ENCODE measurements at regions not wholly inside any gene's neighbourhood (a gene's known extent, or its start where the extent isn't known, plus 50 kb on each side); places are given as distances from the start of the nearest gene placed in this dataset.
A peak's percentile ranks its signal among the peaks of the same experiment; 100 is the strongest.

DNA sequence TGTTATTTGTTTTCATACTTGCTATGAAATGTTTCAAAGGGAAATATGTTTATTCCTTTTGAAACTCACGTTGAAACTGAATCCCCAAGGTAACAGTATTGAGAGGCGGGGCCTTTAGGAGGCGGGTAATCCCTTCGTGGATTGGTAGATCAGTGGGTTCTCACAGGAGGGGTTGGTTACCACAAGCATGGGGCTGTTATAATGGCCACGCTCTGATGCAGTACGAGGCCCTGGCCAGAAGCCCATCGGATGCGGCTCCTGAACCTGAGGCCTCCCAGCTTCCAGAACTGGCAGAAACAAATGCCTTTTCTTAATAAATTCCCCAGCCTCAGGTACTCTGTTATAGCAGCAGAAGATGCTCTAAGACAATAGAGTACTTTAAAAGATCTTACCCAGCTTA, 135.7 kb downstream of the ASB1 start:
- H3K9me3 ChIP-seq (ENCODE audit: control insufficient read depth, low read length) = no peaks in the 10 kb centered on the region
- no peak overlapping the region for H3K27ac ChIP-seq (ENCODE audit: low read depth in 1 of 2, low read length in 2 of 2)
- no peaks in the 10 kb centered on the region for H3K4me1 ChIP-seq (ENCODE audit: control insufficient read depth in 1 of 2, insufficient read depth in 2 of 2, low read length in 2 of 2)
- intact Hi-C loops (cut with DNase I) = no loop called here
- peak in 1 of 2 donors; percentile 30 for DNase-seq
- no peaks in the 10 kb centered on the region for H3K27me3 ChIP-seq (ENCODE audit: control insufficient read depth in 1 of 2, insufficient read depth in 2 of 2, low read length in 1 of 2)
- no peak for ATAC-seq (ENCODE audit: low FRiP score)
- no peaks in the 10 kb centered on the region for H3K36me3 ChIP-seq (ENCODE audit: control insufficient read depth in 1 of 2, insufficient read depth in 2 of 2, low read length in 1 of 2)
- H3K4me3 ChIP-seq (ENCODE audit: low read length in 2 of 2) = no peak overlapping the region
- WGBS, 2 donors = 73 to 74% methylated on average over 8 of the region's 8 CpGs

DNA sequence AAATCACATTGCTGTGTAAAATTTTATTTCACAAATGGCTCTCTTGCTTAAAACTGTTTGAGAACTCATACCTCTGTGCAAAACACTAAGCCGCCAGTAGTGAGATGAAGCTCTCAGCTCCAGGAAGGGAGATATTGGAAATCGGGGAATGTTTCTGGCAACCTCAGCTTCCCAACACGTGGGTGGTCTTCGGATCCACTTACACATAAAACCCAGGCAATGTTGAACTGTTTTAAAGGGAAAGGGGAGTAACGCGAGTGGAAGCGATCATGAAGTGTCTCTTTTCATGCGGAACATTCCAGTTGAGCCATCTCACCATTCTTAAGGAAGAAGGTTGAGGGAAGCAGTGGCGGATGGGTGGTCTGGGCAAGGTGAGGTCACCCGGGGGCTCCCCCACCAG, 136.8 kb downstream of the ASB1 start:
- 67 to 79% methylated on average over 10 of the region's 10 CpGs for WGBS, 2 donors
- intact Hi-C loops (cut with DNase I) = no loop called here
- no peaks in the 10 kb centered on the region for H3K36me3 ChIP-seq (ENCODE audit: control insufficient read depth in 1 of 2, insufficient read depth in 2 of 2, low read length in 1 of 2)
- H3K27ac ChIP-seq (ENCODE audit: low read depth in 1 of 2, low read length in 2 of 2) = no peak overlapping the region
- DNase-seq (peak in 1 of 2 donors; percentile 30), ATAC-seq (ENCODE audit: low FRiP score) (no peak)
- no peak overlapping the region for H3K4me3 ChIP-seq (ENCODE audit: low read length in 2 of 2)
- H3K27me3 ChIP-seq (ENCODE audit: control insufficient read depth in 1 of 2, insufficient read depth in 2 of 2, low read length in 1 of 2) = no peaks in the 10 kb centered on the region
- H3K9me3 ChIP-seq (ENCODE audit: control insufficient read depth, low read length) = no peaks in the 10 kb centered on the region
- H3K4me1 ChIP-seq (ENCODE audit: control insufficient read depth in 1 of 2, insufficient read depth in 2 of 2, low read length in 2 of 2) = no peaks in the 10 kb centered on the region

DNA sequence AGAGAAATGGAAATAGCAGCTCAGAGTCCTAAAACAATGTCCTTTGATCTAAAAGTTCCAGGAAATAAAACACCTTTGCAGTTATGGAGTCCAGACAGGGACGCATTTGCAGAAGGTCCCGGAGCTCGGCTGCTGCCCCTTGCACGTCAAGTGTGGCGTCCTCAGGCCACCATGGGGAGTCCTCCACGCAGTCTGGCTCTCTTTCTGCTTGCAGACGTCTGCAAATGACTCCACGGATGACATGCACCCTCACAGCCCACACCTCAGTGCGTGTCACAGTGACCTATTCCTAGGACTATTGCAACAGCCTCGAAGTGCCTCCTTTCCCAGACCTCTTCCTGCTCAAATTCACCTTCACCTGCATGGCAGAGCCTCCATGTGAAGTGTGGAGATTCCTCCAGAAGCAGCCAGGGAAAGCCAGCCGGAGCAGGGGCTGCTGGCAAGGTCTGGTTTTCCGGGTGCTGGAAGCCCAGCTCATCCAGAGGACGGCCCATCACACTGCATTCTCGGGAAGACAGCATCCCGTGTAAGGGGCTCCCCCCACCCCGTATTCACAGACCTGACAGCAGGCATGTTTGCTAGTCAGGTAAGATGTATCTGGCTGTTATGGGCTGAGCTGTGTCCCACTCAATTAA, 137.7 kb downstream of the ASB1 start:
- DNase-seq (peak in 1 of 2 donors; percentile 58), ATAC-seq (ENCODE audit: low FRiP score) (no peak)
- Histone ChIP-seq H3K4me1 (ENCODE audit: control insufficient read depth in 1 of 2, insufficient read depth in 2 of 2, low read length in 2 of 2) (no peaks in the 10 kb centered on the region), H3K36me3 (ENCODE audit: control insufficient read depth in 1 of 2, insufficient read depth in 2 of 2, low read length in 1 of 2) (no peaks in the 10 kb centered on the region), H3K4me3 (ENCODE audit: low read length in 2 of 2) (no peak overlapping the region), H3K9me3 (ENCODE audit: control insufficient read depth, low read length) (no peaks in the 10 kb centered on the region), H3K27me3 (ENCODE audit: control insufficient read depth in 1 of 2, insufficient read depth in 2 of 2, low read length in 1 of 2) (no peaks in the 10 kb centered on the region), H3K27ac (ENCODE audit: low read depth in 1 of 2, low read length in 2 of 2) (no peak overlapping the region)
- whole genome bisulfite sequencing, 2 donors = 86 to 89% methylated on average over 16 of the region's 16 CpGs
- intact Hi-C loops (cut with DNase I) = no loop called here

DNA sequence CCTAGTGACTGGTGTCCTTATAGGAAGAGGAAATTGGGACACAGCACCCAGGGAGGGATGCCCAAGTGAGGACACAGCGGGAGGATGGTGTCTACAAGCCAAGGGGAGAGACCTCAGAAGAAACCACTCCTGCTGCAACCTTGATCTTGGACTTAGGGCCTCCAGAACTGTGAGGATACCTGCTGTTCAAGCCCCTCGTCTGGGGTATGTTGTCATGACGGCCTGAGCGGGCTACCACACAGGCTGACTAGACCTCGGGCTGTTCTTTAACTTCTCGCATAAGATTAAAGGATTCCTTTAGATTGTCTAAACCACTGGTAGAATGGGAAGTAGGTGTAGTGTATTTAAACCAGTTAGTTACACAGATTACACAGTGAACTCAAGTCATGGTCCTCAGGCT, 138.3 kb downstream of the ASB1 start:
- 91 to 94% methylated on average over 6 of the region's 6 CpGs for WGBS, 2 donors
- H3K27me3 ChIP-seq (ENCODE audit: control insufficient read depth in 1 of 2, insufficient read depth in 2 of 2, low read length in 1 of 2) = no peaks in the 10 kb centered on the region
- H3K36me3 ChIP-seq (ENCODE audit: control insufficient read depth in 1 of 2, insufficient read depth in 2 of 2, low read length in 1 of 2) = no peaks in the 10 kb centered on the region
- no peak overlapping the region for H3K27ac ChIP-seq (ENCODE audit: low read depth in 1 of 2, low read length in 2 of 2)
- ATAC-seq (ENCODE audit: low FRiP score) = no peak
- no peaks in the 10 kb centered on the region for H3K9me3 ChIP-seq (ENCODE audit: control insufficient read depth, low read length)
- H3K4me1 ChIP-seq (ENCODE audit: control insufficient read depth in 1 of 2, insufficient read depth in 2 of 2, low read length in 2 of 2) = no peaks in the 10 kb centered on the region
- intact Hi-C loops (cut with DNase I) = no loop called here
- H3K4me3 ChIP-seq (ENCODE audit: low read length in 2 of 2) = no peak overlapping the region
- DNase-seq = no peak

DNA sequence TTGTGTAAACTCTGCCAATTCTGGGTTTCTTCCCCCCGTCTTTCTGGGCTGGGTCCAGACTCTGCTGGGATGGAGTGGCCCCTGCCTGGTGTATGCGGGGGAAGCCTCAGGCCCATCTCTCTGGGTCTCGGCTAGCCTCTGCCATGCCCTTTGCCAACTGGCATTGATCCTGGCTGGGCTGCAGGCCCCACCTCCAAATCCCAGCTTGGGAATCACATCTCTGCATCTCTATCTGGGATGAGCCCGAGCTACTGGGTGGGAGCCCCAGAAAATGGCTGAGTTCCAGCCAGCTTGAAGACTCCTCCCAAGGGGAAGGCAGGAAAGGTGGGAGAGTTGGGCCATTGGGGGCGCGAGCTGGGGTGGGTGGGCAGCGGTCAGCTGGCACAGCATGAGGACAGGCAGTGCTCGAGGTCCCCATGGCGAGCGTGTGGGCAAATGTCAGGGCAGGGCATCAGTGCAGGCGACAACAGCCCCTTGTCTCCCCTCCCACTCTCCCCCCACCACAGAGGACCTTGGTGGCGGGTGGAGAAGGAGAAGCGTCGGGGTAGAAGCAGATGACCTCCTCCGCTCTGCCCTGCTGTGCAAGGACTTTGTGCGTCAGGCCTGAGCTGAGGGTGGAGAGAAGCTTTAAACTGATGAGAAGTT, 139.4 kb downstream of the ASB1 start:
- ATAC-seq (ENCODE audit: low FRiP score) = no peak
- H3K36me3 ChIP-seq (ENCODE audit: control insufficient read depth in 1 of 2, insufficient read depth in 2 of 2, low read length in 1 of 2) = no peaks in the 10 kb centered on the region
- H3K4me1 ChIP-seq (ENCODE audit: control insufficient read depth in 1 of 2, insufficient read depth in 2 of 2, low read length in 2 of 2) = no peaks in the 10 kb centered on the region
- H3K4me3 ChIP-seq (ENCODE audit: low read length in 2 of 2) = no peak overlapping the region
- 87 to 91% methylated on average over 16 of the region's 16 CpGs for WGBS, 2 donors
- intact Hi-C loops (cut with DNase I) = no loop called here
- no peak overlapping the region for H3K27ac ChIP-seq (ENCODE audit: low read depth in 1 of 2, low read length in 2 of 2)
- no peaks in the 10 kb centered on the region for H3K9me3 ChIP-seq (ENCODE audit: control insufficient read depth, low read length)
- H3K27me3 ChIP-seq (ENCODE audit: control insufficient read depth in 1 of 2, insufficient read depth in 2 of 2, low read length in 1 of 2) = no peaks in the 10 kb centered on the region
- no peak for DNase-seq

DNA sequence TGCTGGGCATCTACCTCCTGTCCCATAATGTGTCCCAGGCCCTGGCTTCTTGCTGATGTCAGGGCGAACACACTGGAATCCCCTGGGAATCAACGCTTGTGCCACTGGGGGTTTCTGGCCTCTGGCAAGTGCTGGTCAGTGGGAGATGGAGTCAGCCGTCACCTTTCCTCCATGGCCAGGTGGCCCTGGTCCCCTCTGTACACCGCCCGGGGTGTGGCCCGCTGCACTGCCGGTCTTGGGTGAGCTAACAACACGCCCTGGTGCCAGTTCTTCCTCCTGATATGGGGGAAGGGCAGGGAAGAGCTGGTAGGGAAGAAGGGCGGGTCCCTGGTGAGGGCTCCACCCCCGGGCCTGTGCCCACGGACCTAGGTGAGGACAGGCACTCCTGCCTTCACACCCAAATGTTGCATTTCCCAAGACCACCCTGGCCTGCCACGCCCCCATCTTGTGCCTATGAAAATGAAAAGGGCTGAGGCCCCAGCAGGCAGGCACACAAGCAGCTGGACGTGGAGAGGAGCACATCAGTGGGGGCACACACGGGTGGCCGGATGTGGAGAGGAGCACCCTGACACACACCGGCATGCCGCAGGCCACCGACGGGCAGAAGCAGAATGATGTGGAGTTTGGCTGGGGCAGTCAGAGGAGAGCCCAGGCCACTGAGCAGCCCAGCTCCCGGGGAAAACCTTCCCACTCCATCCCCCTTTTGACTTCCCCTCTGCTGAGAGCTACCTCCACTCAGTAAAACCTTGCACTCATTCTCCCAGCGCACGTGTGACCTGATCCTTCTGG, 140.5 kb downstream of the ASB1 start:
- H3K27me3 ChIP-seq (ENCODE audit: control insufficient read depth in 1 of 2, insufficient read depth in 2 of 2, low read length in 1 of 2) = no peaks in the 10 kb centered on the region
- intact Hi-C loops (cut with DNase I) = no loop called here

DNA sequence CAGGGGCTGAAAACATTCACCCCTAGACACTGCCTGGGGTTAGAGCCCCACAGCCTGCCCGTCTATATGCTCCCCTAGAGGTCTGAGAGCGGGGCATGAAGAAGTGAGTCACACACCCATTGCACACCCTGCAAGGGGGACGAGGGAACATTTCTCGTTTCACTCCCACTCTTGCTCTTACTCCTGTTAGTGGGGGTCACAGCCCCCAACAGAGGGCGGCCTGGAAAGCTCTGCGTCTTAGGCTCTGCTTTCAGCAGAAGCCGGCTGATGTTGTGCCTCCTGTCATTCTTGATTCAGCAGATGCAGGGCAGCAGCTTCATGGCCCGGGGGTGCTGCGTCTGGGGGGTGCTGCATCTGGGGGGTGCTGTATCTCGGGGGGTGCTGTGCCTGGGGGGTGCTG, 141.3 kb downstream of the ASB1 start:
- intact Hi-C loops (cut with DNase I) = no loop called here
- DNase-seq = no peak
- Histone ChIP-seq H3K9me3 (ENCODE audit: control insufficient read depth, low read length) (no peaks in the 10 kb centered on the region), H3K27ac (ENCODE audit: low read depth in 1 of 2, low read length in 2 of 2) (no peak overlapping the region), H3K27me3 (ENCODE audit: control insufficient read depth in 1 of 2, insufficient read depth in 2 of 2, low read length in 1 of 2) (no peaks in the 10 kb centered on the region), H3K4me1 (ENCODE audit: control insufficient read depth in 1 of 2, insufficient read depth in 2 of 2, low read length in 2 of 2) (no peaks in the 10 kb centered on the region), H3K4me3 (ENCODE audit: low read length in 2 of 2) (no peak overlapping the region), H3K36me3 (ENCODE audit: control insufficient read depth in 1 of 2, insufficient read depth in 2 of 2, low read length in 1 of 2) (no peaks in the 10 kb centered on the region)
- WGBS, 2 donors = 77 to 78% methylated on average over 10 of the region's 10 CpGs
- ATAC-seq (ENCODE audit: low FRiP score) = no peak

More for the DNA sequence above, 140.5 kb downstream of the ASB1 start:
- Histone ChIP-seq H3K4me3 (ENCODE audit: low read length in 2 of 2) (no peak overlapping the region), H3K9me3 (ENCODE audit: control insufficient read depth, low read length) (no peaks in the 10 kb centered on the region), H3K36me3 (ENCODE audit: control insufficient read depth in 1 of 2, insufficient read depth in 2 of 2, low read length in 1 of 2) (no peaks in the 10 kb centered on the region), H3K27ac (ENCODE audit: low read depth in 1 of 2, low read length in 2 of 2) (no peak overlapping the region), H3K4me1 (ENCODE audit: control insufficient read depth in 1 of 2, insufficient read depth in 2 of 2, low read length in 2 of 2) (no peaks in the 10 kb centered on the region)
- DNase-seq (no peak), ATAC-seq (ENCODE audit: low FRiP score) (no peak)
- WGBS, 2 donors = 90 to 91% methylated on average over 18 to 22 of the region's 22 CpGs

DNA sequence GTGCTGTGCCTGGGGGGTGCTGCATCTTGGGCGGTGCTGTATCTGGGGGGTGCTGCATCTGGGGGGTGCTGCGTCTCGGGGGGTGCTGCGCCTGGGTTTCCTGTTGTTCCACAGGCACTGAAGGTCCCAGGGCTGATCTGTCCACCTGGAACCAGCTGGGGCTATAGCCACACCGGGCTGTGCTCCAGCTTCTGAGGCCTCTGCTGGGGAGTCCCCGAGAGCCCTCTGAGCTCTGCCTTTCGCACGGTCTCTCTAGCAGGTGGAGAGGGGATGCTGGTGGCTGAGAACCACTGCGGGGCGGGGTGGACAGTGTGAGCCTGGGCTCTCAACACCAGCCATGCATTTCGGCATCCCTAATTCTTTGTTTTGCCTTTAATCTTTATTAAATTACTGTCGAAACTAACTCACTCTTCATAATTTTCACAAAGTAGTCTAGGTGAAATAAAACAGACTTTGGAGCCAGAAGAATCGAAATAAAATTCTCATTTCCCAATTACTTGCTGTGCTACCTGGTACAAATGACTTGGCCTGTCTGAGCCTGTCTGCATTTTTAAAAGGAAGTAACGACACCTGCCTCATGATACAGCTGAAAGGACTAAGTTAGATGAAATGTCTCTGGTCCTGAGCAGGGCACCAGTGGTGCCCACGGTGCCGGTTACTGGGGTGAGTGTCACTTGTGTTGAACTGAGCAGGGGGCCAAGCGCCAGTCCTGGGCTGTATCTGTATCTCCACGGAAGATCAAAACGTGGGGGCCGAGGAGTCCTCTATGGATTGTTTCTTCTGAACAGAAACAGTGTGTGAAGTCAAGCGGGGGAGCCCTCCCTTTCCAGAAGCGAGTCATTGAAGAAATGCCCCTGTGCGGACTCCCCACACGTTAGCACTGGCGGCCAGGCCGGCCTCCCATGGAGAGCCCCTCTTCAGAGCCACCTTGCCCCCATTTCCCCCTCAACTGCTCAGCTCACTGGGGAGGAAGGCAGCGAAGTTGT, 142.0 kb downstream of the ASB1 start:
- Histone ChIP-seq H3K4me1 (ENCODE audit: control insufficient read depth in 1 of 2, insufficient read depth in 2 of 2, low read length in 2 of 2) (no peaks in the 10 kb centered on the region), H3K27me3 (ENCODE audit: control insufficient read depth in 1 of 2, insufficient read depth in 2 of 2, low read length in 1 of 2) (no peaks in the 10 kb centered on the region), H3K36me3 (ENCODE audit: control insufficient read depth in 1 of 2, insufficient read depth in 2 of 2, low read length in 1 of 2) (no peaks in the 10 kb centered on the region), H3K27ac (ENCODE audit: low read depth in 1 of 2, low read length in 2 of 2) (no peak overlapping the region), H3K4me3 (ENCODE audit: low read length in 2 of 2) (no peak overlapping the region), H3K9me3 (ENCODE audit: control insufficient read depth, low read length) (no peaks in the 10 kb centered on the region)
- WGBS, 2 donors = 87 to 89% methylated on average over 27 of the region's 27 CpGs
- no peak for DNase-seq
- intact Hi-C loops (cut with DNase I) = no loop called here
- no peak for ATAC-seq (ENCODE audit: low FRiP score)

Measured in aorta (tissue), 5 donors.